ENCODE measurements at regions not wholly inside any gene's neighbourhood (a gene's known extent, or its start where the extent isn't known, plus 50 kb on each side); places are given as distances from the start of the nearest gene placed in this dataset.

- peaks cover 0 to 14% (median 0%) of the 10 kb centered on the region in 3 experiments for H3K27me3 ChIP-seq (ENCODE audit: control insufficient read depth in 3 of 3, insufficient read depth in 3 of 3, low read depth in 1 of 3, low read length in 3 of 3)
- no peak overlapping the region for H4K8ac ChIP-seq (ENCODE audit: low read depth, low read length)
- no peak overlapping the region for H2AK5ac ChIP-seq (ENCODE audit: low read depth, low read length)
- H3K9ac ChIP-seq (ENCODE audit: low read depth, low read length, poor library complexity): no peak overlapping the region
- no peak overlapping the region for H2BK5ac ChIP-seq (ENCODE audit: low read length)
- no peak overlapping the region for H3K4me2 ChIP-seq (ENCODE audit: insufficient read depth, low read length, poor library complexity, severe bottlenecking)
- no peak overlapping the region for H3K27ac ChIP-seq (replicated peaks; ENCODE audit: low read length)
- H3K9me3 ChIP-seq (replicated peaks in 1 of 2; ENCODE audit: control insufficient read depth in 2 of 2, insufficient read depth in 1 of 2, low read depth in 1 of 2, low read length in 2 of 2): no peaks in the 10 kb centered on the region
- no peaks in the 10 kb centered on the region for H3K36me3 ChIP-seq (replicated peaks in 1 of 2; ENCODE audit: control insufficient read depth in 2 of 2, insufficient read depth in 2 of 2, low read length in 2 of 2)
- no CpG with 5 or more reads among the region's 1 CpG for WGBS, 2 donors (ENCODE audit: extremely low coverage in 2 of 2, insufficient read length in 2 of 2, insufficient replicate concordance in 1 of 2)
- H3K18ac ChIP-seq (ENCODE audit: low read length): no peak overlapping the region
- no peak overlapping the region for H3K14ac ChIP-seq (ENCODE audit: low read length)
- H2BK120ac ChIP-seq (ENCODE audit: low read depth, low read length): no peak overlapping the region
- peaks cover 0 to 5% of the 10 kb centered on the region in 2 donors for H3K4me1 ChIP-seq (ENCODE audit: control insufficient read depth in 2 of 2, insufficient read depth in 1 of 2, low read depth in 1 of 2, low read length in 2 of 2)
- no peak overlapping the region for H4K91ac ChIP-seq (ENCODE audit: low read depth, low read length, poor library complexity)
- no peak overlapping the region for H3K4ac ChIP-seq (ENCODE audit: low read length)
- H2BK15ac ChIP-seq (ENCODE audit: low read length): no peak overlapping the region
- no peak overlapping the region for H2BK12ac ChIP-seq (ENCODE audit: low read length)
- no peak overlapping the region for H2AFZ ChIP-seq (ENCODE audit: low read length)
- H3K4me3 ChIP-seq (ENCODE audit: low read length in 2 of 2): no peak overlapping the region
- H3K23ac ChIP-seq (ENCODE audit: low read depth, low read length, poor library complexity): no peak overlapping the region
- no peaks in the 10 kb centered on the region for H3K79me1 ChIP-seq (ENCODE audit: low read depth, low read length)
- DNase-seq (ENCODE audit: low spot score): no peak
These were observed 175.4 kb downstream of the ANXA2 start for GRCh38 chr15:60222404-60222803.

GRCh38 chr15:60223176-60223575 is 174.6 kb downstream of the ANXA2 start:
- Histone ChIP-seq H4K8ac (ENCODE audit: low read depth, low read length) (no peak overlapping the region), H2AK5ac (ENCODE audit: low read depth, low read length) (no peak overlapping the region), H3K9me3 (replicated peaks in 1 of 2; ENCODE audit: control insufficient read depth in 2 of 2, insufficient read depth in 1 of 2, low read depth in 1 of 2, low read length in 2 of 2) (no peaks in the 10 kb centered on the region), H3K23ac (ENCODE audit: low read depth, low read length, poor library complexity) (no peak overlapping the region), H3K27me3 (ENCODE audit: control insufficient read depth in 3 of 3, insufficient read depth in 3 of 3, low read depth in 1 of 3, low read length in 3 of 3) (peaks cover 0 to 17% (median 0%) of the 10 kb centered on the region in 3 experiments), H2BK5ac (ENCODE audit: low read length) (no peak overlapping the region), H2BK12ac (ENCODE audit: low read length) (no peak overlapping the region), H3K27ac (replicated peaks; ENCODE audit: low read length) (no peak overlapping the region), H3K14ac (ENCODE audit: low read length) (no peak overlapping the region), H4K91ac (ENCODE audit: low read depth, low read length, poor library complexity) (no peak overlapping the region), H2BK120ac (ENCODE audit: low read depth, low read length) (no peak overlapping the region), H3K4me2 (ENCODE audit: insufficient read depth, low read length, poor library complexity, severe bottlenecking) (no peak overlapping the region), H3K4ac (ENCODE audit: low read length) (no peak overlapping the region), H3K4me3 (ENCODE audit: low read length in 2 of 2) (no peak overlapping the region), H3K79me1 (ENCODE audit: low read depth, low read length) (no peaks in the 10 kb centered on the region), H3K36me3 (replicated peaks in 1 of 2; ENCODE audit: control insufficient read depth in 2 of 2, insufficient read depth in 2 of 2, low read length in 2 of 2) (no peaks in the 10 kb centered on the region), H3K9ac (ENCODE audit: low read depth, low read length, poor library complexity) (no peak overlapping the region), H2AFZ (ENCODE audit: low read length) (no peak overlapping the region), H2BK15ac (ENCODE audit: low read length) (no peak overlapping the region), H3K18ac (ENCODE audit: low read length) (no peak overlapping the region), H3K4me1 (ENCODE audit: control insufficient read depth in 2 of 2, insufficient read depth in 1 of 2, low read depth in 1 of 2, low read length in 2 of 2) (peaks cover 0 to 3% of the 10 kb centered on the region in 2 donors)
- no peak for DNase-seq (ENCODE audit: low spot score)
- no CpG with 5 or more reads among the region's 7 CpGs for whole genome bisulfite sequencing, 2 donors (ENCODE audit: extremely low coverage in 2 of 2, insufficient read length in 2 of 2, insufficient replicate concordance in 1 of 2)

GRCh38 chr15:60226924-60227323 is 170.9 kb downstream of the ANXA2 start:
- Histone ChIP-seq H3K27me3 (ENCODE audit: control insufficient read depth in 3 of 3, insufficient read depth in 3 of 3, low read depth in 1 of 3, low read length in 3 of 3) (peaks cover 0 to 17% (median 0%) of the 10 kb centered on the region in 3 experiments), H3K18ac (ENCODE audit: low read length) (no peak overlapping the region), H3K4me2 (ENCODE audit: insufficient read depth, low read length, poor library complexity, severe bottlenecking) (no peak overlapping the region), H3K36me3 (replicated peaks in 1 of 2; ENCODE audit: control insufficient read depth in 2 of 2, insufficient read depth in 2 of 2, low read length in 2 of 2) (no peaks in the 10 kb centered on the region), H3K4ac (ENCODE audit: low read length) (no peak overlapping the region), H2BK12ac (ENCODE audit: low read length) (no peak overlapping the region), H4K8ac (ENCODE audit: low read depth, low read length) (no peak overlapping the region), H2AK5ac (ENCODE audit: low read depth, low read length) (no peak overlapping the region), H2BK15ac (ENCODE audit: low read length) (no peak overlapping the region), H3K9ac (ENCODE audit: low read depth, low read length, poor library complexity) (no peak overlapping the region), H3K79me1 (ENCODE audit: low read depth, low read length) (no peaks in the 10 kb centered on the region), H4K91ac (ENCODE audit: low read depth, low read length, poor library complexity) (no peak overlapping the region), H3K27ac (replicated peaks; ENCODE audit: low read length) (no peak overlapping the region), H3K9me3 (replicated peaks in 1 of 2; ENCODE audit: control insufficient read depth in 2 of 2, insufficient read depth in 1 of 2, low read depth in 1 of 2, low read length in 2 of 2) (no peaks in the 10 kb centered on the region), H2AFZ (ENCODE audit: low read length) (no peak overlapping the region), H2BK5ac (ENCODE audit: low read length) (no peak overlapping the region), H2BK120ac (ENCODE audit: low read depth, low read length) (no peak overlapping the region), H3K14ac (ENCODE audit: low read length) (no peak overlapping the region), H3K23ac (ENCODE audit: low read depth, low read length, poor library complexity) (no peak overlapping the region), H3K4me1 (ENCODE audit: control insufficient read depth in 2 of 2, insufficient read depth in 1 of 2, low read depth in 1 of 2, low read length in 2 of 2) (no peaks in the 10 kb centered on the region), H3K4me3 (ENCODE audit: low read length in 2 of 2) (no peak overlapping the region)
- no CpG with 5 or more reads among the region's 7 CpGs for WGBS, 2 donors (ENCODE audit: extremely low coverage in 2 of 2, insufficient read length in 2 of 2, insufficient replicate concordance in 1 of 2)
- DNase-seq (ENCODE audit: low spot score): no peak

- no peaks in the 10 kb centered on the region for H3K9me3 ChIP-seq (replicated peaks in 1 of 2; ENCODE audit: control insufficient read depth in 2 of 2, insufficient read depth in 1 of 2, low read depth in 1 of 2, low read length in 2 of 2)
- H4K91ac ChIP-seq (ENCODE audit: low read depth, low read length, poor library complexity): no peak overlapping the region
- no peak overlapping the region for H4K8ac ChIP-seq (ENCODE audit: low read depth, low read length)
- WGBS, 2 donors (ENCODE audit: extremely low coverage in 2 of 2, insufficient read length in 2 of 2, insufficient replicate concordance in 1 of 2): no CpG with 5 or more reads among the region's 3 CpGs
- H3K79me1 ChIP-seq (ENCODE audit: low read depth, low read length): no peaks in the 10 kb centered on the region
- no peak overlapping the region for H3K9ac ChIP-seq (ENCODE audit: low read depth, low read length, poor library complexity)
- no peak overlapping the region for H3K14ac ChIP-seq (ENCODE audit: low read length)
- H2BK12ac ChIP-seq (ENCODE audit: low read length): no peak overlapping the region
- no peak overlapping the region for H2AK5ac ChIP-seq (ENCODE audit: low read depth, low read length)
- H3K4me2 ChIP-seq (ENCODE audit: insufficient read depth, low read length, poor library complexity, severe bottlenecking): no peak overlapping the region
- no peak overlapping the region for H2BK5ac ChIP-seq (ENCODE audit: low read length)
- H3K23ac ChIP-seq (ENCODE audit: low read depth, low read length, poor library complexity): no peak overlapping the region
- no peak for DNase-seq (ENCODE audit: low spot score)
- H2BK120ac ChIP-seq (ENCODE audit: low read depth, low read length): no peak overlapping the region
- H3K4me3 ChIP-seq (ENCODE audit: low read length in 2 of 2): no peak overlapping the region
- no peak overlapping the region for H2AFZ ChIP-seq (ENCODE audit: low read length)
- H3K36me3 ChIP-seq (replicated peaks in 1 of 2; ENCODE audit: control insufficient read depth in 2 of 2, insufficient read depth in 2 of 2, low read length in 2 of 2): no peaks in the 10 kb centered on the region
- H2BK15ac ChIP-seq (ENCODE audit: low read length): no peak overlapping the region
- H3K4ac ChIP-seq (ENCODE audit: low read length): no peak overlapping the region
- no peak overlapping the region for H3K18ac ChIP-seq (ENCODE audit: low read length)
- H3K4me1 ChIP-seq (ENCODE audit: control insufficient read depth in 2 of 2, insufficient read depth in 1 of 2, low read depth in 1 of 2, low read length in 2 of 2): no peaks in the 10 kb centered on the region
- H3K27ac ChIP-seq (replicated peaks; ENCODE audit: low read length): no peak overlapping the region
- H3K27me3 ChIP-seq (ENCODE audit: control insufficient read depth in 3 of 3, insufficient read depth in 3 of 3, low read depth in 1 of 3, low read length in 3 of 3): peaks cover 0 to 17% (median 0%) of the 10 kb centered on the region in 3 experiments
These were observed 169.7 kb downstream of the ANXA2 start for GRCh38 chr15:60228101-60228500.

All from neuronal stem cell (in vitro differentiated cells).